Ectodermal cell (in vitro differentiated cells): ENCODE measurements at regions not wholly inside any gene's neighbourhood (a gene's known extent, or its start where the extent isn't known, plus 50 kb on each side); places are given as distances from the start of the nearest gene placed in this dataset.

Source experiments
- H3K27ac ChIP-seq: 2 replicates; pipeline ENCODE4 v1.7.0; 2013; ENCODE audit warnings: mild to moderate bottlenecking, low read depth, low read length; ENCODE audit not compliant: insufficient read depth, poor library complexity, severe bottlenecking
- H3K27me3 ChIP-seq: 2 replicates; pipeline ENCODE4 v1.7.0; 2013; ENCODE audit warnings: mild to moderate bottlenecking, low read length; ENCODE audit not compliant: insufficient read depth, control insufficient read depth, poor library complexity, severe bottlenecking
- H3K36me3 ChIP-seq: one replicate; pipeline ENCODE4 v1.7.0; 2013; ENCODE audit warnings: low read length; ENCODE audit not compliant: control insufficient read depth, insufficient read depth
- H3K4me1 ChIP-seq: one replicate; pipeline ENCODE4 v1.7.0; 2013; ENCODE audit warnings: low read length; ENCODE audit not compliant: control insufficient read depth, insufficient read depth
- H3K4me3 ChIP-seq: 2 replicates; pipeline ENCODE4 v1.7.0; 2013; ENCODE audit warnings: low read depth, low read length, control low read depth; ENCODE audit not compliant: insufficient read depth
- H3K9me3 ChIP-seq: 2 replicates; pipeline ENCODE4 v1.7.0; 2013; ENCODE audit warnings: mild to moderate bottlenecking, low read length, moderate library complexity; ENCODE audit not compliant: control insufficient read depth
- WGBS, 2 experiments: methylation state at CpG; one replicate each; pipeline ENCODE4 v1.1.7; 2013; ENCODE audit warnings: missing lambda C conversion rate in 2 of 2; 5-methylcytosine and 5-hydroxymethylcytosine counted together

- H3K36me3 ChIP-seq: no peaks in the 10 kb centered on the region
- H3K9me3 ChIP-seq: no peaks in the 10 kb centered on the region
- no peaks in the 10 kb centered on the region for H3K27me3 ChIP-seq
- no peak overlapping the region for H3K4me3 ChIP-seq
- no peak overlapping the region for H3K27ac ChIP-seq
- H3K4me1 ChIP-seq: no peaks in the 10 kb centered on the region
- 94 to 100% methylated on average over 1 of the region's 1 CpG for WGBS, 2 experiments
These were observed 394.6 kb upstream of the LRATD1 start for GRCh38 chr2:14237902-14238301.

GRCh38 chr2:14239605-14240004 is 392.9 kb upstream of the LRATD1 start:
- Histone ChIP-seq H3K9me3 (no peaks in the 10 kb centered on the region), H3K36me3 (no peaks in the 10 kb centered on the region), H3K27ac (no peak overlapping the region), H3K4me1 (no peaks in the 10 kb centered on the region), H3K4me3 (no peak overlapping the region), H3K27me3 (no peaks in the 10 kb centered on the region)
- WGBS, 2 experiments: 94 to 100% methylated on average over 1 to 2 of the region's 3 CpGs

- H3K27ac ChIP-seq: no peak overlapping the region
- H3K4me3 ChIP-seq: no peak overlapping the region
- H3K9me3 ChIP-seq: no peaks in the 10 kb centered on the region
- no peaks in the 10 kb centered on the region for H3K36me3 ChIP-seq
- WGBS, 2 experiments: 98 to 100% methylated on average over 4 of the region's 5 CpGs
- H3K27me3 ChIP-seq: no peaks in the 10 kb centered on the region
- H3K4me1 ChIP-seq: no peaks in the 10 kb centered on the region
These were observed 391.6 kb upstream of the LRATD1 start for GRCh38 chr2:14240868-14241267.

DNA sequence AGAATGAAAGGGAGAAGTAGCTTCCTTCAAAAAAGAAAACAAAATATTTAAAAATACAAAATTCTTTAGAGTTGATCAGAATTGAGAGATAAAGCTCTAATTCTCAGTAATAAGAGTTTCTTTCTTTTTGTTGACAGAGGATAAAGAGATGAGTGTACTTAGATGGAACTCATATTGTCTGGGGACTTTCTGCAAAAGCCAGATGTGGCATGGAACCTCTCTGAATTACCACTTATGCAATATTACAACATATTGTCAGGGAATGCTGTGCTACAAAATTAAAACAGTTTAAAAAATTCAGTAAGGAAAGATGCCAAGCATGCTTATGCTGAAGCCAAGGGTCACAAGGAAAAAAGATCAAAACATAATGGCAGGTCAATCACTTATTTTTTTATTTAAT is 386.6 kb upstream of the LRATD1 start:
- no peak overlapping the region for H3K27ac ChIP-seq
- H3K9me3 ChIP-seq: no peaks in the 10 kb centered on the region
- H3K4me3 ChIP-seq: no peak overlapping the region
- H3K36me3 ChIP-seq: no peaks in the 10 kb centered on the region
- no peaks in the 10 kb centered on the region for H3K27me3 ChIP-seq
- no peaks in the 10 kb centered on the region for H3K4me1 ChIP-seq

- no peak overlapping the region for H3K27ac ChIP-seq
- H3K9me3 ChIP-seq: no peaks in the 10 kb centered on the region
- H3K27me3 ChIP-seq: no peaks in the 10 kb centered on the region
- 86 to 93% methylated on average over 16 to 18 of the region's 18 CpGs for WGBS, 2 experiments
- no peak overlapping the region for H3K4me3 ChIP-seq
- H3K36me3 ChIP-seq: no peaks in the 10 kb centered on the region
- no peaks in the 10 kb centered on the region for H3K4me1 ChIP-seq
These were observed 377.2 kb upstream of the LRATD1 start for GRCh38 chr2:14255135-14255820.

DNA sequence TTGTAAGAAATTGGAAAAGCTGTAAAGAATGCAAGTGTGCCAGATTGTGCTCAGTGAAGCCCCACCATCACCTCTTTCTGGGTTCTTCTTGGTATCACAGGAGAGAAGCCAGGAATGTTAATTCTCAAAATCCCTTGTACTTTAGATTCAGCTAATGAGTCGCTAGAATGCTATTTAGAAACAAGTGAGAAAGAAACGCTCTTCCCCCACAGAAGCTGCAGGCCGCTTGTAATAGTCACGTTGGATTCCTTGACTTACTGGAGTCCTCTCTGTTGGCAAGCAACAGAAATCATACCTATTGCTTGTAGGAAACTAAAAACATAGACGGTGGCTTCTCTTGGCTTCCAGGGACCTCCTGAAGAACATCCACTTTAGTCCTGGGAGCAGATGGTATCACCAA is 375.6 kb upstream of the LRATD1 start:
- Histone ChIP-seq H3K4me3 (no peak overlapping the region), H3K27ac (no peak overlapping the region), H3K36me3 (no peaks in the 10 kb centered on the region), H3K9me3 (no peaks in the 10 kb centered on the region), H3K4me1 (no peaks in the 10 kb centered on the region), H3K27me3 (no peaks in the 10 kb centered on the region)
- 72 to 75% methylated on average over 5 of the region's 5 CpGs for WGBS, 2 experiments

DNA sequence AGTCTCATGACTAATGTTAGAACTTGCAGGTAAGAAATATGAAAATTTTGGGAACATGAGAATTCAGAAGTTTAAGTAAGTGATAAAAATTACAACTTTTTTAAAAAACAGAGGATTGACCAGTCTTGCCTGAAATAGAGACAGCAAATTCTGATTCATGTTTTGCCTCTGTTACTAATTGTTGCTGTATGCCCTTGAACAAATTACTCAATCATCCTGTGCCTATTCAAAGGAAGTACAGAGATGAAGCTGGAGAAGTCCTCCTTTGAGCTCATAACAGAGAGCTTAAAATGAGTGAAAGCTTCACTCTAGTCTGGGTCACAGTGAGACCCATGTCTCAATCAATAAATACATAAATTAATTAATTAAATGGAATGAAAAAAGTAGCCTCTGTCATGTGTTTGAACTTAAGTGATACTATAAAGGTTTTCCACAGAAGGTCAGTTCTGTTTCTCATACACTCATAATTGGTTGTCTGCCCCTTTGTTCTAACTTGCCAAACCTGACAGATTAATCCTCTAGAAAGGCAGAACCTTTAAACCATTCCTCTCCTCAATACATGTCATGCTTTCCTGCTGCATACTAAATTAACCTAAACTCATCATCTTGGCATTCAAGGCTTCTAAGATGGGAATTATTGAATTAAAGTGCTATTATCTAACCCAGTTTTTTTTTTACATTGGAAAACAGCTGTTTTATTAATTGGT is 374.6 kb upstream of the LRATD1 start:
- Histone ChIP-seq H3K4me3 (no peak overlapping the region), H3K27me3 (no peaks in the 10 kb centered on the region), H3K9me3 (no peaks in the 10 kb centered on the region), H3K4me1 (no peaks in the 10 kb centered on the region), H3K36me3 (no peaks in the 10 kb centered on the region), H3K27ac (no peak overlapping the region)

- H3K36me3 ChIP-seq: no peaks in the 10 kb centered on the region
- H3K9me3 ChIP-seq: no peaks in the 10 kb centered on the region
- no peak overlapping the region for H3K4me3 ChIP-seq
- no peak overlapping the region for H3K27ac ChIP-seq
- H3K27me3 ChIP-seq: no peaks in the 10 kb centered on the region
- H3K4me1 ChIP-seq: no peaks in the 10 kb centered on the region
These were observed 370.7 kb upstream of the LRATD1 start for GRCh38 chr2:14261771-14262170.

DNA sequence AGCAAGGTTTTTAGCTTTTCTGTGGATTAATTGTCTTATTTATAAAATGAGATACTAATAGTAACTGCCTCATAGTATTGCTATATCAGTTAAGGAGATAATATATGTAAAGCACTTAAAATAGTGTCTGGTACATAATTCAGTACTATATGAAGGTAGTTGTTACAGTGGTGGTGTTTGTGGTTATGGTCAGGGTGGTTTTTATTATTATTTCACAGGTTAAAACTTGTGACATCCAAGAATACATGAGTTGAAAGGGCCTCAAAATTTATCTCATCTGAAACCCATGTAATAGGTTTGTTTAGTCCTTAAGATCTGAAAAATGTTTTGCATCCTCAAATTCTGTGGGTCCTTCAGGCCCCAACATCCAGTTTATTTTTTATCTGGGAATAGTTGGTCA is 369.5 kb upstream of the LRATD1 start:
- H3K4me1 ChIP-seq: no peaks in the 10 kb centered on the region
- H3K36me3 ChIP-seq: no peaks in the 10 kb centered on the region
- H3K27ac ChIP-seq: no peak overlapping the region
- no peaks in the 10 kb centered on the region for H3K9me3 ChIP-seq
- no peaks in the 10 kb centered on the region for H3K27me3 ChIP-seq
- no peak overlapping the region for H3K4me3 ChIP-seq

GRCh38 chr2:14270036-14270582 is 362.4 kb upstream of the LRATD1 start:
- Histone ChIP-seq H3K36me3 (no peaks in the 10 kb centered on the region), H3K4me3 (no peak overlapping the region), H3K9me3 (no peaks in the 10 kb centered on the region), H3K27ac (no peak overlapping the region), H3K27me3 (no peaks in the 10 kb centered on the region), H3K4me1 (no peaks in the 10 kb centered on the region)
- 95% methylated on average over 5 of the region's 5 CpGs for WGBS, 2 experiments
